ENCODE measurements at regions not wholly inside any gene's neighbourhood (a gene's known extent, or its start where the extent isn't known, plus 50 kb on each side); places are given as distances from the start of the nearest gene placed in this dataset.

DNA sequence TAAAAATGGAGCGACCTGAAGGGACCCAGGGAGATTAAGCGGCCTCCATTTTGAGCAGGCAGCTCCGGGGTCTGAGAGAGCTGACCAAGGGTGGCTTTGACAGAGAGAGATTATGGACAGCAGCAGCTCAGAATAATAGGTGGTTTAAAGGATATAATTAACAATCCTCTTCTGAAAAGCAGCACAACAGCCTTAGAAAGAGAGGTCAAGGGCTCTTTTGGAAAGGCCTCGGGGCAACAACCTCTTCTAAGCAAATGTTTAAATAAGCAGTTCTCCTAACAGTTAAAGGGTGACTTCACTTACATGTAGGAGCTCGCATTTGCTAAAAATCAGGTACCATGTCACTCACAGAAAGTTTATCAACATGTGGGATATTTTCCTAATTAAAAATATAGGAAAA, 87.2 kb upstream of the FRMD6 start:
- Histone ChIP-seq H3K9me3 (ENCODE audit: control insufficient read depth in 2 of 2, insufficient read depth in 1 of 2, low read depth in 1 of 2, low read length in 1 of 2) (no peaks in the 10 kb centered on the region), H3K27ac (ENCODE audit: low read depth in 2 of 2, low read length in 1 of 2) (peak overlapping the region; percentile 57 to 82), H3K27me3 (ENCODE audit: control insufficient read depth in 1 of 2, insufficient read depth in 2 of 2, low read length in 2 of 2) (no peaks in the 10 kb centered on the region), H3K4me1 (ENCODE audit: control insufficient read depth in 2 of 2, insufficient read depth in 2 of 2, low read length in 1 of 2) (peaks cover 0 to 7% of the 10 kb centered on the region in 2 donors), H3K36me3 (ENCODE audit: control insufficient read depth in 2 of 2, insufficient read depth in 2 of 2, low read length in 1 of 2) (no peaks in the 10 kb centered on the region), H3K4me3 (ENCODE audit: low read depth in 1 of 2, low read length in 2 of 2) (no peak overlapping the region)
- 58 to 66% methylated on average over 5 of the region's 5 CpGs for WGBS, 2 donors

DNA sequence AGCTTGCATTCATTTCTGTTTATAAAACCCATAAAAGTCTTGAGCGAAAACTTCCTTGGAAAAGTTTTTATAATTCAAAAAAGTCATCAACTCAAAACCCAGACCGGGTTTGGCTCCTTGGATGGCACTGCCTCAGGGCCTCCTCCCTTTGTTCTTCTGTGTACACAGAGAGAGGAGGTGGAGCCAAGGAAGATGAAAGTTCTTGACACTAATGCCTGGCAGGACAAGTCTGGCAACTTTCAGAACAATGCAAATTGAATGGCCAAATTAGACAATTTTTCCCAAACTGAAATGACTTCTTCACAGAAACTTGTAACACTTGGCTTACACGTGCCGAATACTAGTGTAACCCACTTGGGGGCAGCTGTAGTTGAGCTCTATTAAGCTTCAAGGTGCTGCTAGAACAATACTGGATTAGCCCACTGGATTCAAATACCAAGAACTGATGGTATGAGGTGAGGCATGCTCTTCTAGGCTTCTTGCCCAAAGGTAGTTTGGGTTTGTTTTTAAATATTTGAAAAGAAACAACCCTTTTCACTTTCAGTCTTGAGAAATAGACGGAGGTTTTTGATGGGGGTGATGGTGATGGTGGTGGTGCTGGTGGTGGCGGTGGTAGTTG, 86.6 kb upstream of the FRMD6 start:
- Histone ChIP-seq H3K4me1 (ENCODE audit: control insufficient read depth in 2 of 2, insufficient read depth in 2 of 2, low read length in 1 of 2) (peaks cover 0 to 7% of the 10 kb centered on the region in 2 donors), H3K9me3 (ENCODE audit: control insufficient read depth in 2 of 2, insufficient read depth in 1 of 2, low read depth in 1 of 2, low read length in 1 of 2) (no peaks in the 10 kb centered on the region), H3K36me3 (ENCODE audit: control insufficient read depth in 2 of 2, insufficient read depth in 2 of 2, low read length in 1 of 2) (no peaks in the 10 kb centered on the region), H3K27ac (ENCODE audit: low read depth in 2 of 2, low read length in 1 of 2) (peak overlapping the region; percentile 57 to 82), H3K4me3 (ENCODE audit: low read depth in 1 of 2, low read length in 2 of 2) (no peak overlapping the region), H3K27me3 (ENCODE audit: control insufficient read depth in 1 of 2, insufficient read depth in 2 of 2, low read length in 2 of 2) (no peaks in the 10 kb centered on the region)
- WGBS, 2 donors: 35 to 49% methylated on average over 6 of the region's 6 CpGs

DNA sequence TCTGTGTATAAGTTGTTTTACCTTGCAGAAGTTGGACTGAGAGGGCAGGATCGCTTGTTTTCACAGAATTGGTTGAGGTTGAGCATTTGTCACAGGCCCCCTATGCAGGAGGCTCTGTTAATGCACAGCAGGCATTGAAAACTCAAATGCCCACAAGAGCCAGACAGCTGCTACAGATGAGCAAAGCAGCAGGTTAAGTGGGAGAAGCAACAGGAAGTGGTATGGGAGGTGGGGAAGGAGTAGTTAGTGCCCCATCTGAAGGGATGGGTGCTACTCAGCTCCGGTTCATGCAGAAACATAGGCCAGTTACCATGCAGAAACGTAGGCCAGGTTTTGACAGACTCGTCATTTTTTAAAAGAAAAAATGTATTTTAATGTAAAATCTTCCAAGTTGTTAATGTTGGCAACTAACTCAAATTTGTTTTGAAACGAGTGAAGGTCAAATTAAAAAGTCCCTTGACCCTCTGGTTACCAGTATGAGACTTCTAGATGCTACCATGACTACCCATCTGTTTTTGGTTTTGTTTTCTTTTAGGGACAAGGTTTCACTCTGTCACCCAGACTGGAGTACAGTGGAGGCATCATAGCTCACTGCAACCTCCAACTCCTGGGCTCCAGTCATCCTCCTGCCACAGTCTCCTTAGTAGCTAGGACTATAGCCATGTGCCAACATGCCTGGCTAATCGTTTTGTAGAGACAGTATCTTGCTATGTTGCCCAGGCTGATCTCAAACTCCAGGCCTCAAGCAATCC, 84.7 kb upstream of the FRMD6 start:
- no peak overlapping the region for H3K27ac ChIP-seq (ENCODE audit: low read depth in 2 of 2, low read length in 1 of 2)
- H3K36me3 ChIP-seq (ENCODE audit: control insufficient read depth in 2 of 2, insufficient read depth in 2 of 2, low read length in 1 of 2): no peaks in the 10 kb centered on the region
- 54 to 68% methylated on average over 6 of the region's 6 CpGs for WGBS, 2 donors
- no peaks in the 10 kb centered on the region for H3K27me3 ChIP-seq (ENCODE audit: control insufficient read depth in 1 of 2, insufficient read depth in 2 of 2, low read length in 2 of 2)
- H3K4me3 ChIP-seq (ENCODE audit: low read depth in 1 of 2, low read length in 2 of 2): no peak overlapping the region
- H3K9me3 ChIP-seq (ENCODE audit: control insufficient read depth in 2 of 2, insufficient read depth in 1 of 2, low read depth in 1 of 2, low read length in 1 of 2): no peaks in the 10 kb centered on the region
- H3K4me1 ChIP-seq (ENCODE audit: control insufficient read depth in 2 of 2, insufficient read depth in 2 of 2, low read length in 1 of 2): peaks cover 0 to 5% of the 10 kb centered on the region in 2 donors

DNA sequence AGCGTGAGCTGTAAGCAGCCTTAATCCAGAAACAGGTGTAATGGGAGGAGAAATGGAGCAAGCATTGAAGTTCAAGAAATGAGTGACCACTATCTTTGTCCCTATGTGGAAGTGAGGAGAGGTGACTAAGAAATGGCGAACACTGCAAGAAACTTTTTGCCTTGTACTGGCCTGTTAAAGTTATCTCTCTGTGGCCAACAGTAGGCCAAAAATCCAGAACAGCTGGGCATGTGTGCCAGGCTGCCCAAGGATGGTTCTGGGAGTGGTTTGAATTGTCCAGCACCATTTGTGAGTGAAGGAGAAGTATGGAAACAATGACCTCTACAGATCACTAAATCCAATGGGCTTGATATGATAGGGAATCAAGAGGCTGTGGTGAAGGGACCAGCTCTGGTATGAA, 83.3 kb upstream of the FRMD6 start:
- Histone ChIP-seq H3K27ac (ENCODE audit: low read depth in 2 of 2, low read length in 1 of 2) (peak overlapping the region in 1 of 2 donors; percentile 35), H3K27me3 (ENCODE audit: control insufficient read depth in 1 of 2, insufficient read depth in 2 of 2, low read length in 2 of 2) (no peaks in the 10 kb centered on the region), H3K4me3 (ENCODE audit: low read depth in 1 of 2, low read length in 2 of 2) (no peak overlapping the region), H3K4me1 (ENCODE audit: control insufficient read depth in 2 of 2, insufficient read depth in 2 of 2, low read length in 1 of 2) (peaks cover 0 to 5% of the 10 kb centered on the region in 2 donors), H3K9me3 (ENCODE audit: control insufficient read depth in 2 of 2, insufficient read depth in 1 of 2, low read depth in 1 of 2, low read length in 1 of 2) (no peaks in the 10 kb centered on the region), H3K36me3 (ENCODE audit: control insufficient read depth in 2 of 2, insufficient read depth in 2 of 2, low read length in 1 of 2) (no peaks in the 10 kb centered on the region)
- 72 to 84% methylated on average over 2 of the region's 2 CpGs for WGBS, 2 donors

DNA sequence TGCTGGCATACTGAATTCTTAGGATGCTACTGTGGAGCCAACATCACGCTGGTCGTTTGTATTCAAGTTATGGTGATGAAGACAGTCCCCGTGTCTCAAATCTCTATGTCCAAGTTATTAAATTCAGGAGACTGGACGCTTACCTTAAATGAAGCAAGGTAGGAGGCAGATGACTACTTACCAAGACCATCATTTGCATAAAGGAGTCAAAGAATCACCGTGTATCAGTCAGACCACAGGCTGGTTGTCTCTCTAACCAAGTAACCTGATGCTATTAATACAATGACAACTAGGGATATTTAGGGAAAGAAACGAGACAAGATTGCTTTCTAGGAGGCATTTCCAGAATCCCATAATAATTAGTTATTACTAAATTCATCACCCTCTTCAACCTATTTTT, 78.1 kb upstream of the FRMD6 start:
- Histone ChIP-seq H3K27me3 (ENCODE audit: control insufficient read depth in 1 of 2, insufficient read depth in 2 of 2, low read length in 2 of 2) (no peaks in the 10 kb centered on the region), H3K9me3 (ENCODE audit: control insufficient read depth in 2 of 2, insufficient read depth in 1 of 2, low read depth in 1 of 2, low read length in 1 of 2) (no peaks in the 10 kb centered on the region), H3K4me3 (ENCODE audit: low read depth in 1 of 2, low read length in 2 of 2) (no peak overlapping the region), H3K27ac (ENCODE audit: low read depth in 2 of 2, low read length in 1 of 2) (no peak overlapping the region), H3K36me3 (ENCODE audit: control insufficient read depth in 2 of 2, insufficient read depth in 2 of 2, low read length in 1 of 2) (no peaks in the 10 kb centered on the region), H3K4me1 (ENCODE audit: control insufficient read depth in 2 of 2, insufficient read depth in 2 of 2, low read length in 1 of 2) (peaks cover 0 to 2% of the 10 kb centered on the region in 2 donors)
- 88 to 89% methylated on average over 6 of the region's 6 CpGs for WGBS, 2 donors

DNA sequence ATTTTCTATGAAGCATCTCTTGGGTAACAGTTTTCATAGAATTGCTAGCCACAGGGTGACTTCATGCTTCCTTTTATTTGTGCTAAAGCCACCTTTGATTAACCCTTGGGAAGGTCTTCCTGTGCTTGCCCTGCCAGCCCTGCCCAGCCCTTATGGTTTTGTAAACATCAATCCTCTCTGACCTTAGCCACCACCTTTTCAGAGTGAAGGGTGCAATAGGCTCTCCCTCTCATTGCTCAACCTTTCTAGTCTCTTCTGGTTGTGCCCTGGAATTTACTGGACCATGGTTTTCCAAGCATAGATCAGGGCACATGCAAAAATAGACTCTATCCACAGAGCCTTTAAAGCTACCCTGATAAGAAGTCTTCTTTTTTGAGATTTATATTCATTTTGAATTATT, 77.7 kb upstream of the FRMD6 start:
- Histone ChIP-seq H3K4me3 (ENCODE audit: low read depth in 1 of 2, low read length in 2 of 2) (no peak overlapping the region), H3K27me3 (ENCODE audit: control insufficient read depth in 1 of 2, insufficient read depth in 2 of 2, low read length in 2 of 2) (no peaks in the 10 kb centered on the region), H3K27ac (ENCODE audit: low read depth in 2 of 2, low read length in 1 of 2) (no peak overlapping the region), H3K36me3 (ENCODE audit: control insufficient read depth in 2 of 2, insufficient read depth in 2 of 2, low read length in 1 of 2) (no peaks in the 10 kb centered on the region), H3K9me3 (ENCODE audit: control insufficient read depth in 2 of 2, insufficient read depth in 1 of 2, low read depth in 1 of 2, low read length in 1 of 2) (no peaks in the 10 kb centered on the region), H3K4me1 (ENCODE audit: control insufficient read depth in 2 of 2, insufficient read depth in 2 of 2, low read length in 1 of 2) (no peaks in the 10 kb centered on the region)

DNA sequence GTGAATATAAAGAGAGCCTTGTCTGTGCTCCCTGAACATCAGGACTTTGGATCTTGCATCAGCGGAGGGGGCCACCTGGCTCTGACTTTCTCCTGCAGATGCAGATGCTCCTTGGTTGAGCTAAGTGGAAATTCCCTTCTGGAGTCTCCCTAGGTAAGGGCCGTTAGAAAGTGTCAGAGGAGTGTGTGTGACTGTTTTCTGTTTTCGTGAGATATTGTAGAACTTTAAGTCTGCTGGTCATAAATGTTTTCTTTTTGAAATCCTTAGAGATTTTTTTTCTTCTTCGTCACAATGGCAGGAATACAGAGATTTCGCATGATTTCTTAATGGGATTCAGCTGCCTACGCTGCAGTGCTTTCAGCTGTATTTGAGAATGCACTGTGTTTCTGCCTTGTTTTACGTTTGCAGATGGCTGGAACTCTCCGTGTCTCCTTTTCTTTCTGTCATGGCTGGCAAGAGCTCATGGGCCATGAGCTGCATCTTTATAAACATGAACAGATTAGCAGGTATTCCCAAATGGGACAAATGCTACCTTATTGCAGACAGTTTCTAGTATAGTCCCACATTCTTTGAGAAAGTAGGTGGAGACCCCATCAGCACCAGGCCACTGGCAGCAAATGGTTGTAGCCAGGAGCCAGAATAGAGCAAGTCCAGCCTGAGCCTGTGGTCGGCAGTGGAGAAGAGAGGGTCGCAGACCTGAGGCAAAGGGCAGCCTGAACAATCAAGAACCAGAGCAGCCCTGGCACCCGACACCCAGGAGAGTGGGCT, 76.2 kb upstream of the FRMD6 start:
- no peak overlapping the region for H3K27ac ChIP-seq (ENCODE audit: low read depth in 2 of 2, low read length in 1 of 2)
- H3K4me1 ChIP-seq (ENCODE audit: control insufficient read depth in 2 of 2, insufficient read depth in 2 of 2, low read length in 1 of 2): no peaks in the 10 kb centered on the region
- WGBS, 2 donors: 77 to 81% methylated on average over 11 of the region's 11 CpGs
- no peaks in the 10 kb centered on the region for H3K9me3 ChIP-seq (ENCODE audit: control insufficient read depth in 2 of 2, insufficient read depth in 1 of 2, low read depth in 1 of 2, low read length in 1 of 2)
- H3K36me3 ChIP-seq (ENCODE audit: control insufficient read depth in 2 of 2, insufficient read depth in 2 of 2, low read length in 1 of 2): no peaks in the 10 kb centered on the region
- H3K4me3 ChIP-seq (ENCODE audit: low read depth in 1 of 2, low read length in 2 of 2): no peak overlapping the region
- H3K27me3 ChIP-seq (ENCODE audit: control insufficient read depth in 1 of 2, insufficient read depth in 2 of 2, low read length in 2 of 2): no peaks in the 10 kb centered on the region

DNA sequence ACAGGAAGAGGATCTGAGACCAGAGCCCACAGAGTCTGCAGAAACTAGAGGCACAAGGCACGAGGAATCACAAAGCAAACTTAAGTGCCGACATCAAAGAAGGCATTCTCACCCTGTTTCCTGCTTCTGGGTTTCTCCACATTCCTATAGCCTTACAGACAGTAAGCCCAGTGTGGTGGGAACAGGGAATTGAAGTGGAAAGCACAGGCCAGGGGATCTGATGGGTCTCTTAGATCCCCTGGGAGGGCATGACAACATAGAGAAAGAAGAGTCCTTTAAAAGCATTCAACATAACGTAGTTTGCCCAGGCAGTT, 75.6 kb upstream of the FRMD6 start:
- Histone ChIP-seq H3K27ac (ENCODE audit: low read depth in 2 of 2, low read length in 1 of 2) (no peak overlapping the region), H3K36me3 (ENCODE audit: control insufficient read depth in 2 of 2, insufficient read depth in 2 of 2, low read length in 1 of 2) (no peaks in the 10 kb centered on the region), H3K27me3 (ENCODE audit: control insufficient read depth in 1 of 2, insufficient read depth in 2 of 2, low read length in 2 of 2) (no peaks in the 10 kb centered on the region), H3K9me3 (ENCODE audit: control insufficient read depth in 2 of 2, insufficient read depth in 1 of 2, low read depth in 1 of 2, low read length in 1 of 2) (no peaks in the 10 kb centered on the region), H3K4me1 (ENCODE audit: control insufficient read depth in 2 of 2, insufficient read depth in 2 of 2, low read length in 1 of 2) (no peaks in the 10 kb centered on the region), H3K4me3 (ENCODE audit: low read depth in 1 of 2, low read length in 2 of 2) (no peak overlapping the region)
- WGBS, 2 donors: 82 to 84% methylated on average over 3 of the region's 3 CpGs

DNA sequence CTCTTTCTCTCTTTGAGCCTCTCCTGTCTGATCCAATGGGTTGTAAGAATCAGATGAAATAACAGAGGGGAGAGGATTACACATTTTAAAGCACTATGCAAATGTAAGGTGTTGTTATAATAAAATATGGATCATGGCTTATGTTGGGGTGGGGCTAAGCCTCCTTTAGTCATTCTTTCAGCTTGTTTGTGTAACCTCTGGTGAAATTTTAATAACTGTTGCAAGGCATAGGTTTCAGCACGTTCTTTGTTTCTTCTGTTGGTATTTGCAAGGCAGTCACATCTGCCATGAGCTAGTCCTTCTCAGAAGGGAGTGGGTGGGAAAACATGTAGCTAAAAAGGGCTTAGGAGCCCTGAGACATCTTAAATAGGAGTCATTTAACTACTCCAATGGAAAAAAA, 74.8 kb upstream of the FRMD6 start:
- Histone ChIP-seq H3K27me3 (ENCODE audit: control insufficient read depth in 1 of 2, insufficient read depth in 2 of 2, low read length in 2 of 2) (no peaks in the 10 kb centered on the region), H3K9me3 (ENCODE audit: control insufficient read depth in 2 of 2, insufficient read depth in 1 of 2, low read depth in 1 of 2, low read length in 1 of 2) (no peaks in the 10 kb centered on the region), H3K4me3 (ENCODE audit: low read depth in 1 of 2, low read length in 2 of 2) (no peak overlapping the region), H3K27ac (ENCODE audit: low read depth in 2 of 2, low read length in 1 of 2) (no peak overlapping the region), H3K36me3 (ENCODE audit: control insufficient read depth in 2 of 2, insufficient read depth in 2 of 2, low read length in 1 of 2) (no peaks in the 10 kb centered on the region), H3K4me1 (ENCODE audit: control insufficient read depth in 2 of 2, insufficient read depth in 2 of 2, low read length in 1 of 2) (no peaks in the 10 kb centered on the region)
- WGBS, 2 donors: 40 to 64% methylated on average over 1 of the region's 1 CpG

Measured in esophagus (tissue), 2 donors.